KMS-11 (cell line): ENCODE measurements at regions not wholly inside any gene's neighbourhood (a gene's known extent, or its start where the extent isn't known, plus 50 kb on each side); places are given as distances from the start of the nearest gene placed in this dataset.

Source experiments
- H2AFZ ChIP-seq: fragments of 200-600 bp; sonication (generic); 2 replicates; pipeline ENCODE4 v1.6.1; 2016; ENCODE audit warnings: antibody characterized with exemption, mixed run types, low read depth
- H3K27ac ChIP-seq: fragments of 200-600 bp; sonication (generic); 2 replicates; pipeline ENCODE4 v1.6.1; 2016; ENCODE audit warnings: mild to moderate bottlenecking, mixed run types
- H3K27me3 ChIP-seq: fragments of 200-600 bp; sonication (generic); 2 replicates; pipeline ENCODE4 v1.6.1; 2017; ENCODE audit warnings: mild to moderate bottlenecking, low read depth, mixed run types, moderate library complexity; ENCODE audit not compliant: insufficient read depth
- H3K36me3 ChIP-seq: fragments of 200-600 bp; sonication (generic); 2 replicates; pipeline ENCODE4 v1.6.1; 2017; ENCODE audit warnings: mild to moderate bottlenecking, mixed run types; ENCODE audit not compliant: insufficient read depth
- H3K4me1 ChIP-seq: fragments of 200-600 bp; sonication (generic); 2 replicates; pipeline ENCODE4 v1.6.1; 2016; ENCODE audit warnings: mild to moderate bottlenecking, low read depth, mixed run types; ENCODE audit not compliant: poor library complexity, severe bottlenecking
- H3K4me2 ChIP-seq: fragments of 200-600 bp; sonication (generic); 2 replicates; pipeline ENCODE4 v1.7.0; 2016; ENCODE audit warnings: mild to moderate bottlenecking, mixed run types
- H3K4me3 ChIP-seq: fragments of 200-600 bp; sonication (generic); IDR thresholded peaks from 2 replicates; pipeline ENCODE4 v1.6.1; 2017; ENCODE audit warnings: low read depth, low read length, mixed read lengths; ENCODE audit not compliant: insufficient read depth
- H3K79me2 ChIP-seq: fragments of 200-600 bp; sonication (generic); 2 replicates; pipeline ENCODE4 v1.6.1; 2016; ENCODE audit warnings: low read depth, mixed run types; ENCODE audit not compliant: insufficient read depth
- H3K9ac ChIP-seq: fragments of 200-600 bp; sonication (generic); 2 replicates; pipeline ENCODE4 v1.6.1; 2016; ENCODE audit warnings: mild to moderate bottlenecking, mixed run types
- H4K20me1 ChIP-seq: fragments of 200-600 bp; sonication (generic); 2 replicates; pipeline ENCODE4 v1.6.1; 2016; ENCODE audit warnings: mild to moderate bottlenecking, mixed run types; ENCODE audit not compliant: insufficient read depth
- CTCF ChIP-seq: fragments of 200-600 bp; sonication (generic); conservative IDR thresholded peaks from 2 replicates; pipeline ENCODE4 v1.6.1; 2017; ENCODE audit warnings: low read depth, mild to moderate bottlenecking, antibody characterized with exemption, low read length, moderate library complexity, mixed read lengths

- H3K36me3 ChIP-seq, result no peaks in the 10 kb centered on the region
- H3K4me2 ChIP-seq, result no peak overlapping the region
- no peak for TF ChIP-seq CTCF
- no peaks in the 10 kb centered on the region for H3K4me1 ChIP-seq
- H2AFZ ChIP-seq, result no peak overlapping the region
- no peak overlapping the region for H3K9ac ChIP-seq
- no peaks in the 10 kb centered on the region for H4K20me1 ChIP-seq
- no peak overlapping the region for H3K4me3 ChIP-seq
- H3K27ac ChIP-seq, result no peak overlapping the region
- peaks cover 7% of the 10 kb centered on the region for H3K27me3 ChIP-seq
- no peaks in the 10 kb centered on the region for H3K79me2 ChIP-seq
Observed at GRCh38 chr22:26887916-26888315, 230.5 kb downstream of the MIAT start.

GRCh38 chr22:26888887-26889286 lies 231.5 kb downstream of the MIAT start:
- Histone ChIP-seq H3K4me1 (no peaks in the 10 kb centered on the region), H2AFZ (no peak overlapping the region), H3K4me3 (no peak overlapping the region), H3K4me2 (no peak overlapping the region), H3K27ac (no peak overlapping the region), H3K9ac (no peak overlapping the region), H3K79me2 (no peaks in the 10 kb centered on the region), H3K36me3 (no peaks in the 10 kb centered on the region), H4K20me1 (no peaks in the 10 kb centered on the region), H3K27me3 (peaks cover 8% of the 10 kb centered on the region)
- no peak for TF ChIP-seq CTCF

- Histone ChIP-seq H3K27me3 (peaks cover 8% of the 10 kb centered on the region; the same call in 1 of the 2 replicates), H3K27ac (no peak overlapping the region), H3K4me3 (no peak overlapping the region), H3K4me2 (no peak overlapping the region), H3K79me2 (no peaks in the 10 kb centered on the region), H3K9ac (no peak overlapping the region), H2AFZ (no peak overlapping the region), H4K20me1 (no peaks in the 10 kb centered on the region), H3K4me1 (no peaks in the 10 kb centered on the region), H3K36me3 (no peaks in the 10 kb centered on the region)
- no peak for TF ChIP-seq CTCF
Observed at GRCh38 chr22:26889802-26890201, 232.4 kb downstream of the MIAT start.

- no peak for TF ChIP-seq CTCF
- Histone ChIP-seq H2AFZ (no peak overlapping the region), H3K4me2 (no peak overlapping the region), H3K9ac (no peak overlapping the region), H3K4me3 (no peak overlapping the region), H4K20me1 (no peaks in the 10 kb centered on the region), H3K4me1 (no peaks in the 10 kb centered on the region), H3K79me2 (no peaks in the 10 kb centered on the region), H3K27ac (no peak overlapping the region), H3K36me3 (no peaks in the 10 kb centered on the region), H3K27me3 (peaks cover 8% of the 10 kb centered on the region; the same call in 1 of the 2 replicates)
Observed at GRCh38 chr22:26890870-26891269, 233.5 kb downstream of the MIAT start.

- H2AFZ ChIP-seq, result no peak overlapping the region
- TF ChIP-seq CTCF, result no peak
- no peaks in the 10 kb centered on the region for H3K79me2 ChIP-seq
- no peaks in the 10 kb centered on the region for H3K4me1 ChIP-seq
- no peaks in the 10 kb centered on the region for H4K20me1 ChIP-seq
- H3K4me2 ChIP-seq, result no peak overlapping the region
- peaks cover 8% of the 10 kb centered on the region; the same call in 1 of the 2 replicates for H3K27me3 ChIP-seq
- H3K9ac ChIP-seq, result no peak overlapping the region
- H3K27ac ChIP-seq, result no peak overlapping the region
- no peaks in the 10 kb centered on the region for H3K36me3 ChIP-seq
- no peak overlapping the region for H3K4me3 ChIP-seq
Observed at GRCh38 chr22:26891429-26891828, 234.0 kb downstream of the MIAT start.
